Left lobe of liver (tissue), 2 donors: ENCODE measurements at regions not wholly inside any gene's neighbourhood (a gene's known extent, or its start where the extent isn't known, plus 50 kb on each side); places are given as distances from the start of the nearest gene placed in this dataset.
A peak's percentile ranks its signal among the peaks of the same experiment; 100 is the strongest.

Experiments used
- ATAC-seq: fragments of 200-7000 bp; cut with Tn5 transposase; one replicate; pipeline ENCODE4 v1.9.1; 2020; ENCODE audit warnings: mild to moderate bottlenecking, moderate library complexity
- DNase-seq: peaks from one replicate; pipeline ENCODE4 v3.0.0-alpha.2; 2020; ENCODE audit warnings: low spot score
- donor health status: DM: no; HTN: no; CAD: no; lungs with moderate emphysema.
- donor health status: DM: no; HTN: yes; CAD: no.

- DNase-seq = no peak
- no peak for ATAC-seq
These were observed 344.2 kb upstream of the MCTP2 start for GRCh38 chr15:93887151-93887550.

GRCh38 chr15:93882779-93883178, 348.6 kb upstream of the MCTP2 start:
- ATAC-seq = no peak

GRCh38 chr15:93882141-93882540, 349.2 kb upstream of the MCTP2 start:
- DNase-seq (no peak), ATAC-seq (no peak)

More at GRCh38 chr15:93882779-93883178, 348.6 kb upstream of the MCTP2 start:
- no peak for DNase-seq

- DNase-seq (no peak), ATAC-seq (no peak)
These were observed 350.1 kb upstream of the MCTP2 start for GRCh38 chr15:93881310-93881709.

- ATAC-seq = no peak
- no peak for DNase-seq
These were observed 351.0 kb upstream of the MCTP2 start for GRCh38 chr15:93880358-93880757.

GRCh38 chr15:93870583-93870982, 360.8 kb upstream of the MCTP2 start:
- ATAC-seq = no peak
- no peak for DNase-seq

GRCh38 chr15:93866948-93867347, 364.4 kb upstream of the MCTP2 start:
- ATAC-seq = no peak
- no peak for DNase-seq

- no peak for DNase-seq
- no peak for ATAC-seq
These were observed 364.9 kb upstream of the MCTP2 start for GRCh38 chr15:93866476-93866875.

- DNase-seq (no peak), ATAC-seq (no peak)
These were observed 365.8 kb upstream of the MCTP2 start for GRCh38 chr15:93865586-93865985.

- ATAC-seq = peak; percentile 52
These were observed 368.6 kb upstream of the MCTP2 start for GRCh38 chr15:93862791-93863190.

GRCh38 chr15:93861956-93862741, 369.2 kb upstream of the MCTP2 start:
- ATAC-seq (no peak), DNase-seq (no peak)

More at GRCh38 chr15:93862791-93863190, 368.6 kb upstream of the MCTP2 start:
- DNase-seq = no peak

- ATAC-seq (no peak), DNase-seq (no peak)
These were observed 369.9 kb upstream of the MCTP2 start for GRCh38 chr15:93861413-93861812.

- no peak for ATAC-seq
- no peak for DNase-seq
These were observed 370.7 kb upstream of the MCTP2 start for GRCh38 chr15:93860701-93861100.

GRCh38 chr15:93859176-93859575, 372.2 kb upstream of the MCTP2 start:
- no peak for ATAC-seq

GRCh38 chr15:93855181-93855826, 376.1 kb upstream of the MCTP2 start:
- ATAC-seq (no peak), DNase-seq (no peak)

More at GRCh38 chr15:93859176-93859575, 372.2 kb upstream of the MCTP2 start:
- no peak for DNase-seq

- ATAC-seq (no peak), DNase-seq (no peak)
These were observed 377.3 kb upstream of the MCTP2 start for GRCh38 chr15:93854088-93854487.

GRCh38 chr15:93852761-93853160, 378.6 kb upstream of the MCTP2 start:
- ATAC-seq (no peak), DNase-seq (no peak)

- DNase-seq (no peak), ATAC-seq (no peak)
These were observed 382.9 kb upstream of the MCTP2 start for GRCh38 chr15:93848490-93848889.

GRCh38 chr15:93848076-93848475, 383.3 kb upstream of the MCTP2 start:
- DNase-seq (no peak), ATAC-seq (no peak)

- no peak for DNase-seq
- no peak for ATAC-seq
These were observed 385.2 kb upstream of the MCTP2 start for GRCh38 chr15:93846148-93846547.

GRCh38 chr15:93837450-93837849, 393.9 kb upstream of the MCTP2 start:
- ATAC-seq = no peak
- DNase-seq = no peak

GRCh38 chr15:93835344-93835743, 396.0 kb upstream of the MCTP2 start:
- no peak for ATAC-seq
- no peak for DNase-seq
